Esophagus (tissue), 2 donors: ENCODE measurements at regions not wholly inside any gene's neighbourhood (a gene's known extent, or its start where the extent isn't known, plus 50 kb on each side); places are given as distances from the start of the nearest gene placed in this dataset.

Source experiments
- H3K27ac ChIP-seq, 2 donors: one replicate each; pipeline ENCODE4 v1.5.1; 2013; ENCODE audit warnings: low read depth in 2 of 2, mild to moderate bottlenecking in 2 of 2, inconsistent platforms in 1 of 2, low read length in 1 of 2, moderate library complexity in 1 of 2
- H3K27me3 ChIP-seq, 2 donors: one replicate each; pipeline ENCODE4 v1.6.1; 2013; ENCODE audit warnings: low read length in 2 of 2, control low read depth in 1 of 2, mild to moderate bottlenecking in 1 of 2; ENCODE audit not compliant: insufficient read depth in 2 of 2, control insufficient read depth in 1 of 2
- H3K36me3 ChIP-seq, 2 donors: one replicate each; pipeline ENCODE4 v1.6.1; 2013; ENCODE audit warnings: low read length in 1 of 2; ENCODE audit not compliant: control insufficient read depth in 2 of 2, insufficient read depth in 2 of 2
- H3K4me1 ChIP-seq, 2 donors: one replicate each; pipeline ENCODE4 v1.6.1; 2013; ENCODE audit warnings: low read length in 1 of 2; ENCODE audit not compliant: control insufficient read depth in 2 of 2, insufficient read depth in 2 of 2
- H3K4me3 ChIP-seq, 2 donors: one replicate each; pipeline ENCODE4 v1.5.1; 2013; ENCODE audit warnings: low read length in 2 of 2, mild to moderate bottlenecking in 2 of 2, low read depth in 1 of 2, moderate library complexity in 1 of 2
- H3K9me3 ChIP-seq, 2 donors: one replicate each; pipeline ENCODE4 v1.6.1; 2013; ENCODE audit warnings: mild to moderate bottlenecking in 2 of 2, low read depth in 1 of 2, low read length in 1 of 2, moderate library complexity in 1 of 2; ENCODE audit not compliant: control insufficient read depth in 2 of 2, insufficient read depth in 1 of 2
- WGBS, 2 donors: extraction: QIAGEN DNeasy Blood & Tissue Kit; methylation state at CpG; one replicate each; pipeline ENCODE4 v1.1.7; 2013; 5-methylcytosine and 5-hydroxymethylcytosine counted together
- donor health status: healthy with polysubstance abuse.
- donor health status: Bipolar disorder and iron deficiency.

DNA sequence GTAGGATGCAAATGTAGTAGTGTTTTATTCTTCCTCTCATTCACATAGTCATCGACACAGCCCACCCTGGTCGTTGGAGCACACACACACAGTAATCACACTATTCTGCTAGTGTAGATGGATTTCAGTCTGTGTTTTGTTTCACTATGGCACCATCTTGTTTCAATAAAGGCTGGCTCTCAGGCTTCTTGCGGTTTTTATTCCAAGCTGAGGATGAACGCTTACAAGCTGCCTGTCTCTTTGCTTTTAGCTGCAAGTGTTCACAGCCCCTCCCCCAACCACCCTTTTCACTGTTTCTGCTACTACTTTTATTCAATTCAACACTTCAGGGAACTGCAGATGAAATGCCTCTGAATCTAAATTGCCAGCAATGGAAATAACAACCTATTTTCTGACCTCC is 140.9 kb upstream of the PMFBP1 start:
- H3K27ac ChIP-seq, result no peak overlapping the region
- 66 to 76% methylated on average over 4 of the region's 4 CpGs for WGBS, 2 donors
- no peak overlapping the region for H3K4me3 ChIP-seq

GRCh38 chr16:72311426-72311825 is 139.5 kb upstream of the PMFBP1 start:
- H3K4me3 ChIP-seq, result no peak overlapping the region
- 79 to 80% methylated on average over 2 of the region's 2 CpGs for WGBS, 2 donors

More for the DNA sequence above, 140.9 kb upstream of the PMFBP1 start:
- H3K4me1 ChIP-seq, result no peaks in the 10 kb centered on the region
- H3K36me3 ChIP-seq, result no peaks in the 10 kb centered on the region
- H3K27me3 ChIP-seq, result no peaks in the 10 kb centered on the region
- H3K9me3 ChIP-seq, result no peaks in the 10 kb centered on the region

GRCh38 chr16:72309001-72309400 is 137.0 kb upstream of the PMFBP1 start:
- Histone ChIP-seq H3K9me3 (no peaks in the 10 kb centered on the region), H3K4me3 (no peak overlapping the region), H3K36me3 (no peaks in the 10 kb centered on the region), H3K27ac (no peak overlapping the region), H3K4me1 (no peaks in the 10 kb centered on the region), H3K27me3 (no peaks in the 10 kb centered on the region)
- 70 to 82% methylated on average over 4 of the region's 4 CpGs for WGBS, 2 donors

More at GRCh38 chr16:72311426-72311825, 139.5 kb upstream of the PMFBP1 start:
- Histone ChIP-seq H3K9me3 (no peaks in the 10 kb centered on the region), H3K27ac (no peak overlapping the region), H3K4me1 (no peaks in the 10 kb centered on the region), H3K27me3 (no peaks in the 10 kb centered on the region), H3K36me3 (no peaks in the 10 kb centered on the region)

DNA sequence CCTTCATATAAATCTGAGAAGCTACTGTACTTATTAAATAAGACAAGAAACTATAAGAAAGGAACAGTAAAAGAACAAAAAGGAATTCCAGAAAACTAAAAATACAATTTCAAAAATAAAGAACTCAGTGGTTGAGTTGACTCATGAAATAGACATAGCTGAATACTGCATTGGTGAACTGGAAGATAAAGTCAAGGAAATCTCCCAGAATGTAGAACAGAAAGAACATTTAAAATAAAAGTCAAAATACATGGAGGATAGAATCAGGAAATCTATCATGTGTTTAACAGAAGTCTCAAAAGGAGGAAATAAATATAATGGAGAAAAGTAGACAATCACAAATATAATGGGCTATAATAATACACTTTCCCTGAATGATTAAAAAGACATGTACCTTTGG is 136.4 kb upstream of the PMFBP1 start:
- H3K27me3 ChIP-seq, result no peaks in the 10 kb centered on the region
- no peak overlapping the region for H3K27ac ChIP-seq
- no peaks in the 10 kb centered on the region for H3K4me1 ChIP-seq
- H3K36me3 ChIP-seq, result no peaks in the 10 kb centered on the region
- H3K9me3 ChIP-seq, result no peaks in the 10 kb centered on the region
- H3K4me3 ChIP-seq, result no peak overlapping the region

DNA sequence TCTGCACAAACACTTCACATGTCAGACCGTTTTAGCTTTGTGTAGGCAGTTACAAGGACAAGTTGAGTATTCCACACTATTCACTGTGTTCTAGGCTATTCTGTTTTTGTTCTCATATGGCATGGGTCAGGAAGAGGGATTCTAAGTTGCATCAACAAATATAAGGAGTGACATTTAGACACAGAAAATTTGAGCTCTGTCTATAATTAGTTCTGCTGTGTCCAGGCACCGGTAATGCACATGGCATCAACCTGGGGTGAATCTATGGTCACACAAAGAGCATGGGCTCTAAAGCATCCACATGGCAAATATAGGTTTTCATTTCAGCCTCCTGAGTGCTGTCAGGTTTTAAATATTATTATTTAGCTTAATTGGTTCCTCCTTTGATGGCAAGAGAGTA is 130.4 kb upstream of the PMFBP1 start:
- WGBS, 2 donors, result 61 to 65% methylated on average over 2 of the region's 2 CpGs

GRCh38 chr16:72301523-72302236 is 129.7 kb upstream of the PMFBP1 start:
- H3K4me3 ChIP-seq, result no peak overlapping the region
- H3K36me3 ChIP-seq, result no peaks in the 10 kb centered on the region
- H3K27me3 ChIP-seq, result no peaks in the 10 kb centered on the region
- no peak overlapping the region for H3K27ac ChIP-seq
- no peaks in the 10 kb centered on the region for H3K4me1 ChIP-seq
- 71 to 72% methylated on average over 8 of the region's 8 CpGs for WGBS, 2 donors
- no peaks in the 10 kb centered on the region for H3K9me3 ChIP-seq

More for the DNA sequence above, 130.4 kb upstream of the PMFBP1 start:
- Histone ChIP-seq H3K27ac (no peak overlapping the region), H3K4me1 (no peaks in the 10 kb centered on the region), H3K36me3 (no peaks in the 10 kb centered on the region), H3K27me3 (no peaks in the 10 kb centered on the region), H3K9me3 (no peaks in the 10 kb centered on the region), H3K4me3 (no peak overlapping the region)

DNA sequence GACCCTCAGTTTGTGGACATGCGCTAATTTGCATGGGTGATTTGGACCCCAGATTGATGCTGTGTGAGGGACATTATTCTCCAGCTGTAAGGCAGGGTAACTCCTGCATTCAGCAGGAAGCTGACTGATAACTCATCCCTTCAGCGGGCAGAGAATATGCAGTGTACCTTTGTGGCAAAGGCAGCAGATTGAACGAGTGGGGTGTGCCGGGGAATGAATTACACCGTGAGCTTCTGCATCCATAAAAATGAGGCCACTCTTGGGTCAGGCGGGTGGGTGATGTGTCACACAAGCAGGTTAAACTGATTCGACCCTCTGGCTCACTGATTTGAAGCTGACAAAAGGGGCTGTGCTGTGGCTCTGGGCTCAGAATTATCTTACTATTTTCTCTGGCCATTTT is 128.9 kb upstream of the PMFBP1 start:
- Histone ChIP-seq H3K4me3 (no peak overlapping the region), H3K4me1 (no peaks in the 10 kb centered on the region), H3K27ac (no peak overlapping the region), H3K36me3 (no peaks in the 10 kb centered on the region), H3K27me3 (no peaks in the 10 kb centered on the region), H3K9me3 (no peaks in the 10 kb centered on the region)
- WGBS, 2 donors, result 70 to 73% methylated on average over 7 of the region's 7 CpGs

- Histone ChIP-seq H3K27ac (no peak overlapping the region), H3K4me1 (no peaks in the 10 kb centered on the region), H3K27me3 (no peaks in the 10 kb centered on the region), H3K9me3 (no peaks in the 10 kb centered on the region), H3K36me3 (no peaks in the 10 kb centered on the region), H3K4me3 (no peak overlapping the region)
- 94 to 96% methylated on average over 2 of the region's 2 CpGs for WGBS, 2 donors
Measured at GRCh38 chr16:72299684-72300243, 127.8 kb upstream of the PMFBP1 start.

DNA sequence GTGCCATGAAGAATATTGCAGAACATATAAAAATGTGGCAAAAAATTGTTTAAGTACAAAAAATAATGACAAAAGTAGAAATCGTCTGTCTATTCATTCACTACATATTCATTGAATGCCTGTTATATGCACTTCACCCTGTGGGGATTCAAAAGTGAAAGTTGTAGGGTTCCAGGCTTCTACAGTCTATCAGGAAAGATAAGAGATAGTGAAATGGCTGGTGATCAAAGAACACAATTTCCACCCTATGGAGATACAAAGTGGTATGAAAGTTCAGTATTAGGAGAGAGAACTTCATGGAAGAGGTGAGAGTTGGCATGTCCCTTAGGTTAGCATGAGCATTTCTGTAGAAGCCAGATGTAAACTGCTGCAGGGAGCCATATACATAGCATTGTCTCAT is 127.0 kb upstream of the PMFBP1 start:
- H3K36me3 ChIP-seq, result no peaks in the 10 kb centered on the region
- no peak overlapping the region for H3K4me3 ChIP-seq
- H3K27ac ChIP-seq, result no peak overlapping the region
- H3K27me3 ChIP-seq, result no peaks in the 10 kb centered on the region
- H3K4me1 ChIP-seq, result no peaks in the 10 kb centered on the region
- H3K9me3 ChIP-seq, result no peaks in the 10 kb centered on the region
- WGBS, 2 donors, result 81 to 91% methylated on average over 1 of the region's 1 CpG

DNA sequence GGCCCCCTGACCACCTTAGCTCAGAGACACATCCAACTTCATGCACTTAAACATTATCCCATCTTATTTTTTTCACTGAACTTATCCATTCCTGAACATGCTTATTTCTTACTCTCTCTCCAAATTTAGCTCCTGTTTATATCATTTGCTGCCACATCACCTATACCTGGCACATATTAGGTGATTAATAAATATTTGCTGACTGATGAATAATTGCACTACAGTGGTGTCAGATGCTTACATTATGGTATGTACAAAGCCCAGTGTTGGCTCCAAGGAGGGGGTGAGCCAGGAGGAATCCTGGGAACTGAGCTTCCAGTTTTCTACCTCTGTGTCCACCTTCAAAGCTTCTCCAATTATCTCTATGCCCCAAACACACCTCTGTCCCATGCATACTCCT is 124.0 kb upstream of the PMFBP1 start:
- Histone ChIP-seq H3K27ac (no peak overlapping the region), H3K4me1 (no peaks in the 10 kb centered on the region), H3K4me3 (no peak overlapping the region), H3K36me3 (no peaks in the 10 kb centered on the region), H3K27me3 (no peaks in the 10 kb centered on the region), H3K9me3 (no peaks in the 10 kb centered on the region)
